HG02970 (cell line): ENCODE measurements at regions not wholly inside any gene's neighbourhood (a gene's known extent, or its start where the extent isn't known, plus 50 kb on each side); places are given as distances from the start of the nearest gene placed in this dataset.
"Not testable (repeated sequence)": the region's sequence is repeated elsewhere in the genome, so short reads cannot be mapped to it uniquely, and the experiment has no call there.

Experiments
- ATAC-seq: cut with Tn5 transposase; IDR thresholded peaks from one replicate; pipeline ENCODE4 v1.9.1; 2021; ENCODE audit warnings: mild to moderate bottlenecking, moderate library complexity, moderate number of reproducible peaks; ENCODE audit not compliant: unreplicated experiment, low FRiP score

DNA sequence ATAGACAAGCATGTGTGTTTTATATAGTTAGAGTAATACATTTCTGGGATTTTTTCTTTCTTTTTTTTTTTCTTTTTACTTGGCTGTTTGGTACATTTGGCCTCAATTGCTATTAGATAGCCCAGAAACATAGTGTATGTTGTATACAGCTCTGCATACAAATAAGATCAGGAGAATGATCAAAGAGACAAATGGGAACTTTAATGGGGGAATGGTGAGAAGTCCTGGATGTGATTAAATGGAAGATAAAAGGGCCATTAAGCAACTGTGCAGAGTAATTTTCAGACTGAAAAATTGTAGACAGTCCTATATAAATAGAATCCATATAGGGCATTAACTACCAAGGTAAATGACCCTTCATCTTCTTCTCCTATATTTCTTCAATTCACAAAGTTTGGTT lies 575.6 kb downstream of the EBF1 start:
- no peak for ATAC-seq

DNA sequence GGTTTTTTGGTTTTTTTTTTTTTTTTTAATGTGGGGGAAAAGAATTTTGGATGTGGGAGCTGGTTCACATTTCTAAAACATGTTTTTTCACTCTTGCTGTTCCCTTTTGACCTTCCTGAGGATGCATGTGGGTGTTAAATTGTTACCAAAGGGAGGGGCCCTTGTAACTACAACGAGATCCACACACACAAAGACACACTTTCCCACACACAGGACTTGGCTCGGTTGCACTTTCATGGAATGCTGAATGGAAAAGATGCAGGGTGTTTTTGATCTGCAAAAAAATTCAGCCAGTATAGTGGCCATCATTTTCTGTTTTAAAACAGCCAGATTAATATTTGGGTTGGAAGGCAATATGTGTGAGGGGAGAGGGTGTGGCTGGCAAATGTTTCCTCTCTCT lies 576.9 kb downstream of the EBF1 start:
- no peak for ATAC-seq

DNA sequence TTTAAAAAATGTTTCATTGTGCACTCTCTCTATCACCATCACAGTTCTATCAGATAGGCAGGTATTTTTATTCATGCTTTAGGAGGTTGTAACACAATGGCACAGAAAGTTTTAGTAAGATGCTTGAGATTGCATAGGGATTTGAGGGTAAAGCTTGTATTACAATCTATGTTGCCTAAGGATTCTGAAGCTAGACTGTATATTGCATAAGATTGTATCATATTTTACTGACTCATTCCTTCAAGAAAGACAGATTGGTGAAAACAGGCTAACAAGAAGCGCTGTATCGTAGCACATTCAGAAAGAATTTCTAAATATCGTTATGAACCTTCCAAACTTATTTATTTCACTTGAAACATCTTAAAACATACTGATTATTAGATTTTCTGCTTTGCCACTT lies 577.7 kb downstream of the EBF1 start:
- ATAC-seq, result no peak

DNA sequence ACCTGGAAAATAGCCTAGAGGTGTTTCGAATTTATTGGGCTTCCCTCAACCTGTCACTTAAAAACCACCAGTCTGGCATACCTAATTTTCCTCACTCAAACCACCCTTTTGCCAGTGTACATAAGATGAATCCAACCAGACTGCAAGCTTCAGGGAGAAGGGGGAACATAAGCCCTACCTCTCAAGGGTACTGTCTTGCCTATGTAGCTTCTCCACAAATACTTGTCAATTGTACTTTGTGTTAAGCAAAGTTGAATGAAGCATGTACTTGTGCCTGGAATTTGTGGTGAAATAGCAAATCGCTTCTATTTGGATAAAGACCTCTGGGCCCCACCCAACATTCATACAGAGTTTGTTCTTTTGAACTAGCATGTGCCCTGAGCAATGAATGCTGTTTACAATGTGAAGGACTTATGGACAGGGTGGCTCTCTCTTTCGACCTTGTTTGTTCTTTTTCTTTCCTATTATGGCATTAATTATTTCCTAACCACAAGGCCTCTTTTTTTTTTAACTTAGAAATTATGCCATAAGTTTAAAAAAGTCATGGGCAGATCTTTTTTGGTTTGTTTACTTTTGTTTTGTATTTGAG lies 580.2 kb downstream of the EBF1 start:
- no peak for ATAC-seq

DNA sequence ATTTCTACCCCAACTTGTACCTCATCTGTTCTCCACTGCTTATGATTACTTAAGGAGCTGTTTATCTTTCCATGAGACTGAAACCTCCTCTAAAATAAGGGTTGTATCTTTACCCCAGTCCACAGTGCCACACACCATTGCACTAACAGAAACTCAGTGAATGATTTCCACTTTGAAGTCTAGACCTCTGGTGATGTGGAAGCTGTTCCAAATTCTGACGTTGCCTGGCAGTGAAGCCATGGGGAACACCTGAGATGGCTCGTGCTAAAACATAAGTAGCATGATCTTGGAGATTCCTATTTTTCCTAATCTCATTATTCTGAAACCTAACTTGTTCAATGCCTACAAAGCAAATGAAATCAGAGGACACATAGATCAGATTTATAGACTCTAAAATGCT lies 583.2 kb downstream of the EBF1 start:
- ATAC-seq, result no peak

DNA sequence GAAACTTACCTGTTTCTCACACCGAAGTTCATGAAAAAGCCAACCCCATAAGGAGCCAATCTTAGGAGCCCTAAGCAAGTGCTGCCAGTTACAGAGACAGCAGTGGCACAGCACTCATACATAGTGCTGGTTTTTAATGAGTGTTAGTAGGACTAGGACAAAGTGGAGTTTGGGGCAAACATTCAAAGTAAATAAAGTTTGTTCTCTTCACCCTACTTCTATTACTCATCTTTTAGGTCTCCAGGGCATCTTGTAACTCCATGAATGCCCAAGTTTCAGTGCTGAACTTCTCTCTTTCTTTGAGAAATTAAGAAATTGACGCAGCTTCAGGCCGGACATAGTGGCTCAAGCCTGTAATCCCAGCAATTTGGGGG lies 584.7 kb downstream of the EBF1 start:
- no peak for ATAC-seq

DNA sequence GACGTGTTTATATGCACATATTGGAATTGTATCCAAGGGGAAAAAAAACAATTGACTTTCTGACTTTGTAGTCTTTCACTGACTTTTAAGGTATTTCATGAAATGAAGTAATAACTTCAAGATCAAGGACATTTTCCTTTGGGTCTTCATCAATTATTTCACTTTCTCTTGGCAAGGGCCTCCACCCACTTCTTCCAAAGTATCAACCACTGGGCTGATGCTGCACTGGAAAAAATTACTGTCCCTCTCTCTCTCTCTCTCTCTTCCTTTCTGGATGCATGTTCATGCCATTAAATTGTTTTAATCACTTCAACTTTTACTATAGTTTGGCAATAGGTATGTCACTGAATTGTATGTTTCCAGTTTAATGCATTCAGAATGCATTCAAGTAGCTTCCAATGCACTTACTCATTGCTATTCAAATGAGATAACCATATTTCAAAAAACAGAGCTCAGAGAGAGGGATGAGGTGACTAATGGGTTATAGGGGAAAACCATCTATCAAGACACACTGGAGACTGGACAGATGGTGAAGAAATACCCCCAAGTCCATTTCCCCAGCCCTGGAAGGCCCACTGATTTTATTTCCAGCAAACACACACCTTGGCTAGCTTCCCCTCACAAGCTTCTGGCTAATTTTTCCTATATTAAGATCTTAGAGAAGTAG lies 585.3 kb downstream of the EBF1 start:
- no peak for ATAC-seq

DNA sequence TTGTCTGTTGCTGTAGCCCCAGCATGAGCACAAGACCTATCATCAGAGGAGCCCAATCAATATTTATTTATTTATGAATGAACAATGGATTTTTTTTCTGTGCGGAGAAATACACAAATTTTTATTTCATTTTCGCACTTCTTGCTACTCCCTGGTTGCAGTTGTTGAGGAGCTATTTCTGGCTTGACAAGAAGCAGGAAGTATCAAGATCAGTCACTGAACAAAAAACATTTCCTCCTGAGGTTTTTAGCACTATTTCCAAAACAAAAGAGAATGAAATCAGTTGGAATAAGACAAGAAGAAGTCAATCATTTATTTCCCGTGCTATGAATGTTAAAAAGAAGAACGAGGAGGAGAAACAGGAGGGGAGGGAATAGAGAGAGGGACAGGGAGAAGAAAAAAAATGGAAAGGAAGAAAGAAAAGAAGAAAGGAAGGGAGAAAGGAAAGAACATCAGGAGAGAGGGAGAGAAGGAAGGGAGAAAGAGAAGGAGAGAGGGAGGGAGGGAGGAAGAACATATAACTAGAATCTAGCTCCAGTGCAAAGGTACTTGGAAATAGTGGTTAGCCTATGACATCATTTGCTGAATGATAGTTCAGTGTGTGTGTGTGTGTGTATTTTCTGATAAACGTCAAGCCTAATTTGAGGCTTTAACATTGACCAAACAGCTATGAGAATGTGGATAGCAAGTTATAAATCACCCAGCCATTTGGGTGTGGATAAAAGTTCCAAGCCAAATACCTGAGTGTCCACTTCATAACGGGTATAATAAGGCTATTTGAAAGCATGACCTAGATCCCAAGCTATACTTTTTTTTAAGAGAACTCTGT lies 586.0 kb downstream of the EBF1 start:
- ATAC-seq, result no peak

DNA sequence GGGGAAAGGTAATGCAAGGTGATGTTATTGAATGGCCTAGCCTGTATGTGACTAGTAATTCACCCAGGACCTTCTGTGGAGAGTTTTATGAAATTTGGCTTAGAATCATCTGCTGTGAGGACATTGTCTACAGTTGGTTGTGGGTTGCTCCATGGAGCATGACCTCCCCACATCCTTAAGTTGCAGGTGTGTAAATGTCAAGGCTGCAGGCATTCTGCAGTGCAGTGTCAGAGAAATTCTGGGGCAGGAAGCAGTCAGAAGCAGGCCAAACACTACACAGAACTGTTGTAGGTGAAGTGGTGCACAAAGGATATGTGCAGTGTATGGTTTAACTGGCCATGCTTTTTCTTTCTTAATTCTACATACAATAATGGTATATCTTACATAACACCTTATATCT lies 588.3 kb downstream of the EBF1 start:
- no peak for ATAC-seq

DNA sequence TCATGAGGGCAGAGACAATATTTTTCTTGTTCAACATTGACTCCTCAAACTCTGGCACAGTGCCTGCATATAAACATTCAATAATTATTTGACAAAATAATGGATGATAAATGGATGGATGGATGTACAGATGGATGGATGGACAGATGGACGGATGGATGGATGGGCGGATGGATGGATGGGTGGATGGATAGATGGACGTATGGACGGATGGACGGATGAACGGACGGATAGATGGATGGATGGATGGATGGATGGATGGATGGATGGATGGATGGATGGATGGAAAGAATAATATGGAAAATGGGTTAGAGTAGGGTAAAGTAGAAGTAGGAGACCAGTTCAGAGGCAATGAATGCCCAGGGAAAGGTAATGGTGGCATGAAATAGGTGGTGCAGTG lies 589.2 kb downstream of the EBF1 start:
- ATAC-seq, result no peak

DNA sequence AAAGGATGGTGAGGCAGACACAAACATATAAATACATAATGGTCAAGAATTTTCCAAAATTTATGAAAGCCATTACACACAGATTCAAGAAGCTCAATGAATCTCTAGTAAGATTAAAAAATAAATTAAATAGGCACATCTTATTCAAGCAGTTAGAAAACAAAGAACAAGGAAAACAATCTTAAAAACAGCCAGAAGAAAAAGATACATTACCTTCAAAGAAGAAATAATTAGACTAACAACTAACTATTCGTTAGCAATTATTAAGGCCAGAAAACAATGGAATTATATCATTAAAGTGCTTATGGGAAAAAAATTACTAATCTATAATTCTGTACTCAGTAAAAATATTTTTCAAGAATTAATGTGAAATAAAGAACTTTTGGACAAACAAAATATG lies 593.1 kb downstream of the EBF1 start:
- no peak for ATAC-seq

DNA sequence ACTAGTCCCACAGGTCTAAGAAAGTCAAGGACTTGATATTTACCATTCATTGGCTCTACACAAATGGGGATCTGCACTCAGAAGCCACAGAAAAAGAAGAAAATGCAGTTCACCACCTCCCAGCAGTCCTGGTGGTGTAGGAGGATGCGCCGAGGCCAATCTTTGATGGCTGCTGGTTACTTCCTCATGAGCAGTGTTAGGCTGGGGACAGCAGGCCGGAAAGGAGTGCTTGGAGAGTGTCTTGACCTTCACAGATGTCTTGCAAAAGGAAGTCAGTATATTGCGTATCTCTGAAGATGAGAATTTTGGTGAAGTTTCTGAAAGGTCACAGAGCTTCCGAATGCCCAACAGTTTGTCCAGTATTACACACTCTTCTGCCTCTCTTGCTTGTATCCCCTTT lies 597.0 kb downstream of the EBF1 start:
- no peak for ATAC-seq

DNA sequence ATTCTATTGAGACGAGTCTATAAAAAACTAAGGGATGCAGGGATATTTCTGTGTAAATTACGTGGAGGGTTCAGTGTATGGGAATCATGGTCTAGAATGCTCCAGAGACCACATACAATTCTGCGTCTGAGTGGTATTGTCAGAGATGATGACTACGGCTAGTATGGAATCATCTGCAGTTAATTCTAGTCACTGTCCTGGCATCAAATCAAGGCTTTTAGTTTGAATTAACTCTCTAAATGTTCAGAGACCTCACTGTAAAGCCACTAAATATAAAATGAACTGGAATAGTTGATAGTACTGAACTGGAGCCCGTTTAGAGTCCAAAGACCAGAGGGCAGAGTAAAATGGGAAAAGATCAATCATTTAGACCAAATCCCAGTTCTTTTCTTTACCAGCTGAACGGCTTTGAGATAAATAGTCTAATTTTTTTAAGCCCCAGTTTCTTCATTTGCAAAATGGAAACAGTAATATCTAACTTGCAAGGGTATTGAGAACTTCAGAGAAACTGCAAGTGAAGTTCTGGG lies 599.8 kb downstream of the EBF1 start:
- no peak for ATAC-seq

DNA sequence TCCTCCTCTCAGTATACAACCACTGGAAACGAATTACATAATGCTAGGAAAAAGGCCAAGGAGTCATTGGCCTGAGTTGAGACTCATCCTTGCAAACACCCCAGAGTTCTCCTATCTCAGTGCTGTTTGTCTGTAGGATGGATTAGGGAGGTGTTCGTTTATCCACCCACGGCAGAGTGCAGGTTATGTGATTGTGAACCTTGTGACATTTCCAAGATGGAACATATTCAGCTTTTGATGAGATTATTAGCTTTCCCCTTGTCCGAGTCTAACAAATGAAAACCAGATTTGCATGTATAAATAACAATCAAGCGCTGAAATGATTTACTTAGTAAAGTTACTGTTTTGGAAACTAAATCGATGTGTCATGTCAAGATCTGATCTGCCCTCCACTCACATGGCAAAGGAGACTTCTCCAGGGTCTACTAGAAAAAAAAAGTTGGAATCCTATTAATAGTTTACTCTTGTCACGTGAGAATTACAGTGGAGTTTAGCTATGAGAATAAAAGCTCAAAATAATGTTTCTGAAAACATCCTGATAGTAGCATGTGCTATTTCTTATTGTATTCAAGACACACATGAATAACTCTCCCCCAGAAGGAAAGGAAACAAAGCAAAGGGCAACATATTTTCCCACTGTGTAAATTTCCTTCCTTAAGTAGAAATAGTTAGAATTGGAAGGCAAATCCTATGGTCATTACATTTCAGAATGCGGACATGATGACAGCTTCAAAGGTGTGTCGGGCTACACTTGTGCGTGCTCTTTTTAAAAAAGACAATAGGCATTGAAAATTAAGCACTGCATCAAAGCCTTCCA lies 600.4 kb downstream of the EBF1 start:
- no peak for ATAC-seq

DNA sequence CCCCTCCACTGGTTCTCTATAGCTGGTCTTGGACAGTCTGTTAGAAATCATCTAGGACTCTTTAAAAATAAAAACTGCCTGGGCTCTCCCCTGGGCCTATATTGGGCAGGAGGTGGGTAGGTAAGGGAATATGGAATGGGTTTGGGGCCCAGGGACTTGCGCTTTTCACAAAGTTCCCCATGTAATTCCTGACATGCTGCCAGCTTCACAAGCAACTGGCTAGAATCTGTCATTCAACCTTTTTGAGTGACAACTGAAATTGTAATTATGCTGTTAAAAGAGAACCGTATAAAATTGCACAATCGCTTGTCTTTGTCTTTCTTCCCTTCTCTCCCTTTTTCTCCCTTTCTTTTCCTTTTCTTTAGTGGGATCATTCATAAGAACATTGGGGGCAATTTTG lies 603.1 kb downstream of the EBF1 start:
- no peak for ATAC-seq

DNA sequence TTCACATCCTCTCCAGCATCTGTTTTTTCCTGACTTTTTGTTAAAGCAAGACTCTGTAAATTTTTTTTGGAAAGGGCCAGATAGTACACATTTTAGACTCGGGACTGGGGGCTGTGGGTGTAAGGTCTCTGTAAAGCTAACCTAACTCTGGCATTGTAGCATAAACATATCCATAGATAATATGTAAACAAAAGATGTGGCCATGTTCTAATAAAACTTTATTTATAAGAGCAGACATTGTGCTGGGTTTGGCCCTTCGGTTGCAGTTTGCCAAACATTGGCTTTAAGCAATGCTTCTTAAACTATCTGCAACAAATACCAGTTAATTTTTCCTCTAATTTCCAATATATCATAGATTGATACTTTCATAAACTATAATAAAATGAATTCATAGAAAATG lies 605.2 kb downstream of the EBF1 start:
- ATAC-seq, result no peak

DNA sequence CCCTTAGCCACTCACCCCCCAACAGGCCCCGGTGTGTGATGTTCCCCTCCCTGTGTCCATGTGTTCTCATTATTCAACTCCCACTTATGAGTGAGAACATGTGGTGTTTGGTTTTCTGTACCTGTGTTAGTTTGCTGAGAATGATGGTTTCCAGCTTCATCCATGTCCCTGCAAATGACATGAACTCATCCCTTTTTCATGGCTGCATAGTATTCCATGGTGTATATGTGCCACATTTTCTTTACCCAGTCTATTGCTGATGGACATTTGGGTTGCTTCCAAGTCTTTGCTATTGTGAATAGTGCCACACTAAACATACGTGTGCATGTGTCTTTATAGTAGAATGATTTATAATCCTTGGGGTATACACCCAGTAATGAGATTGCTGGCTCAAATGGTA lies 605.7 kb downstream of the EBF1 start:
- not testable (repeated sequence) for ATAC-seq

DNA sequence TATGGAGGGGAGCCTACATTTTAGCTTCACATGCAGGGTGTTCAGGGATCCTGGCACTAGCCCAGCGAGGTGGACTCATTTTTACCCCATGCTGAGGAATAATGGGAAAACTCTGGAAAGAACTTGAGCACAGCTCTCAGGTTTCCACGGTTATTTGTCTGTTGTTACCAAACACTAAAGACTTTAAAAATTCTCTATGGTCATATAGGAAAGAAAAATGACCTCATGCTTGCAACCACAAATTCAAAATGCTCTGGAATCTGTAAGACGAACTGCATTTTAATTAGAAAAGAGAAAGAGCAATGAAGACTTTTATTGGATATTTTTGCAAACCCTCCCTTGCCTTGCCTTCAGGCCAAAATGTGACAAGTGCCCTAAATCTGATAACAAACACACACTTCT lies 606.9 kb downstream of the EBF1 start:
- ATAC-seq, result no peak

DNA sequence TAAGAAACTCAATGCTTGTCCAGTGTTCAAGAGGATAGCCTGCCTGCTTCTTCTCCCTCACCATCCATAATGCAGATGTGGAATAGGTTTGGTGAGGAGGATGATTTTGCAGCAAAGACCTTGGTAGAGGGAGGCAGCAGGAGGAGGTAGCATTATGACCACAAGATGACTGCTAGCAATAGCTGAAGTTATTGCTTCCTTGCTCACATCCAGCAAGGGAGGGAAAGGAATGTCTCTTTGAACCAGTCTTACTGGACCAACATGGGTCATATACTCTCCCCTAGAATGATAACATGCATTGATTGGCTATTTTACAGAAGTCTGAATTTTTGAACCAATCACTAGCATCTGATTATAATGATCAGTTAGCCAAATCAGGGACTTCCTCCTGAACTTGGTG lies 607.6 kb downstream of the EBF1 start:
- no peak for ATAC-seq

DNA sequence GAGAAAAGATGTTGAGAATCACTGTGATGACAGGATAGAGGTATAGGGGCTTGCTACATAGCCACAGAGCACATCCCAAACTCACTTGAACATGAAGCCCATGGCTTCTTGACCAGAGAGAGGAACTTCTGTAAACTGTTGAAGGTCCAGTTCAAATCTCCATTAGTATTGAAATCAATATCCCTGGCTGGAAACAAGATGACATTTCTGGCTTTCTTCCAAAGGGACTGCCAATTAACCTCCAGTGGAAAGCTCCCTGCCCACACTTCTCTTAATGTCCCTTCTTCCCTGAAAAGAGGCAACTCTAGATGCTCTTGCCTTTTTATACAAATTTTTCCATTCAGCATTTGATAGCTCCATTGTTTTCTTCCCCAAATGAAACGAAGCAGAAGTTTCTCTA lies 612.1 kb downstream of the EBF1 start:
- no peak for ATAC-seq

DNA sequence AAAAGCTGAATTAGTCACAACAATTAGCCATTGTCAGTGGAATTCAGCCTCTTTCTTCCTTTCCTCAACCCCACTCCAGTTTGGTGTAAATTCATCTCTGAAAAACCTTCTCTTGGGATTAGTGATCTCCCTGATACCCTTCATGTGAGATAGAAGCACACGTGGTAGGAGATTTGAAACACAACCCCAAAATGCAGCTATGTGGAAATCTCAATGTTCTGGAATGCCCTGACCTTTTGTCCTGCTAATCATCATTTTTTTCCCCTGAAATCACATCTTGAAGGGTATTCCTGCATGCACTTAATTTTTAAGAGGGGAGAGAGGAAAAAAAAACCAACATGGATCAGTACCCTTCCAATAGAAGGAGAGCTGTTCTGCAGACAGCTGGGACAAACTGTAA lies 612.6 kb downstream of the EBF1 start:
- no peak for ATAC-seq
